NCI-H2171 treated with DMSO at 0.1 percent for 48 hours (cell line): ENCODE measurements at regions not wholly inside any gene's neighbourhood (a gene's known extent, or its start where the extent isn't known, plus 50 kb on each side); places are given as distances from the start of the nearest gene placed in this dataset.
"Not testable (repeated sequence)": the region's sequence is repeated elsewhere in the genome, so short reads cannot be mapped to it uniquely, and the experiment has no call there.

Source experiments
- DNase-seq: peaks from one replicate; lab custom pipeline; 2025; lab: John Stamatoyannopoulos, UW

GRCh38 chr5:63211448-63212132 lies 633.0 kb downstream of the LRRC70 start:
- DNase-seq: no peak

- DNase-seq: no peak
Measured at GRCh38 chr5:63205976-63206375, 627.4 kb downstream of the LRRC70 start.

- DNase-seq: no peak
Measured at GRCh38 chr5:63201738-63202137, 623.1 kb downstream of the LRRC70 start.

GRCh38 chr5:63194126-63194525 lies 615.5 kb downstream of the LRRC70 start:
- DNase-seq: no peak

- DNase-seq: not testable (repeated sequence)
Measured at GRCh38 chr5:63180190-63180589, 601.6 kb downstream of the LRRC70 start.

GRCh38 chr5:63175850-63176249 lies 597.2 kb downstream of the LRRC70 start:
- no peak for DNase-seq

GRCh38 chr5:63170486-63170885 lies 591.9 kb downstream of the LRRC70 start:
- no peak for DNase-seq

GRCh38 chr5:63164838-63165535 lies 586.4 kb downstream of the LRRC70 start:
- DNase-seq: no peak

- DNase-seq: no peak
Measured at GRCh38 chr5:63164339-63164738, 585.7 kb downstream of the LRRC70 start.

- no peak for DNase-seq
Measured at GRCh38 chr5:63155310-63155631, 576.7 kb downstream of the LRRC70 start.

- no peak for DNase-seq
Measured at GRCh38 chr5:63154476-63155309, 576.1 kb downstream of the LRRC70 start.

GRCh38 chr5:63152871-63153270 lies 574.3 kb downstream of the LRRC70 start:
- no peak for DNase-seq

GRCh38 chr5:63145167-63145566 lies 566.5 kb downstream of the LRRC70 start:
- no peak for DNase-seq

GRCh38 chr5:63141591-63141990 lies 563.0 kb downstream of the LRRC70 start:
- no peak for DNase-seq

- no peak for DNase-seq
Measured at GRCh38 chr5:63135291-63135690, 556.7 kb downstream of the LRRC70 start.

GRCh38 chr5:63131626-63132285 lies 553.1 kb downstream of the LRRC70 start:
- no peak for DNase-seq

- no peak for DNase-seq
Measured at GRCh38 chr5:63128761-63129160, 550.1 kb downstream of the LRRC70 start.

GRCh38 chr5:63128018-63128417 lies 549.4 kb downstream of the LRRC70 start:
- DNase-seq: no peak

- DNase-seq: no peak
Measured at GRCh38 chr5:63127054-63127453, 548.4 kb downstream of the LRRC70 start.

GRCh38 chr5:63125862-63126261 lies 547.2 kb downstream of the LRRC70 start:
- no peak for DNase-seq

GRCh38 chr5:63125392-63125791 lies 546.8 kb downstream of the LRRC70 start:
- DNase-seq: no peak

- DNase-seq: no peak
Measured at GRCh38 chr5:63124266-63124665, 545.6 kb downstream of the LRRC70 start.
